PC-9 (cell line): ENCODE measurements at regions not wholly inside any gene's neighbourhood (a gene's known extent, or its start where the extent isn't known, plus 50 kb on each side); places are given as distances from the start of the nearest gene placed in this dataset.

Experiments used
- EZH2 ChIP-seq: fragments of 200-600 bp; sonication (generic); IDR thresholded peaks from 2 replicates; pipeline ENCODE4 v1.8.0; 2017; ENCODE audit warnings: antibody characterized with exemption, low read depth
- TF ChIP-seq, protein P1 (sequence below): fragments of 200-600 bp; sonication (generic); conservative IDR thresholded peaks from 2 replicates; pipeline ENCODE4 v1.6.1; 2017; ENCODE audit warnings: mixed run types, antibody characterized with exemption, mild to moderate bottlenecking, moderate library complexity

GRCh38 chr6:113301651-113302050, 555.5 kb upstream of the MARCKS start:
- TF ChIP-seq, protein P1, sequence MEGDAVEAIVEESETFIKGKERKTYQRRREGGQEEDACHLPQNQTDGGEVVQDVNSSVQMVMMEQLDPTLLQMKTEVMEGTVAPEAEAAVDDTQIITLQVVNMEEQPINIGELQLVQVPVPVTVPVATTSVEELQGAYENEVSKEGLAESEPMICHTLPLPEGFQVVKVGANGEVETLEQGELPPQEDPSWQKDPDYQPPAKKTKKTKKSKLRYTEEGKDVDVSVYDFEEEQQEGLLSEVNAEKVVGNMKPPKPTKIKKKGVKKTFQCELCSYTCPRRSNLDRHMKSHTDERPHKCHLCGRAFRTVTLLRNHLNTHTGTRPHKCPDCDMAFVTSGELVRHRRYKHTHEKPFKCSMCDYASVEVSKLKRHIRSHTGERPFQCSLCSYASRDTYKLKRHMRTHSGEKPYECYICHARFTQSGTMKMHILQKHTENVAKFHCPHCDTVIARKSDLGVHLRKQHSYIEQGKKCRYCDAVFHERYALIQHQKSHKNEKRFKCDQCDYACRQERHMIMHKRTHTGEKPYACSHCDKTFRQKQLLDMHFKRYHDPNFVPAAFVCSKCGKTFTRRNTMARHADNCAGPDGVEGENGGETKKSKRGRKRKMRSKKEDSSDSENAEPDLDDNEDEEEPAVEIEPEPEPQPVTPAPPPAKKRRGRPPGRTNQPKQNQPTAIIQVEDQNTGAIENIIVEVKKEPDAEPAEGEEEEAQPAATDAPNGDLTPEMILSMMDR = no peak
- no peak for TF ChIP-seq EZH2
